Small intestine (tissue), 7 donors: ENCODE measurements at regions not wholly inside any gene's neighbourhood (a gene's known extent, or its start where the extent isn't known, plus 50 kb on each side); places are given as distances from the start of the nearest gene placed in this dataset.

Experiments used
- DNase-seq, 2 donors: peaks; one replicate each; pipeline versions ENCODE4 v3.0.0 to v3.0.0-alpha.2; 2013
- FAIRE-seq: peaks from 2 replicates; lab custom pipeline; 2012; peaks lifted over from hg19 to GRCh38; lab: Jason Lieb, UNC
- H3K27ac ChIP-seq, 3 donors: one replicate each; pipeline ENCODE4 v1.5.1; 2013; ENCODE audit warnings: low read length in 2 of 3, mild to moderate bottlenecking in 2 of 3, control low read depth in 1 of 3, inconsistent platforms in 1 of 3, low read depth in 1 of 3, moderate library complexity in 1 of 3
- H3K27me3 ChIP-seq, 3 donors: one replicate each; pipeline ENCODE4 v1.6.1; 2013; ENCODE audit warnings: low read length in 3 of 3, inconsistent platforms in 1 of 3; ENCODE audit not compliant: control insufficient read depth in 3 of 3, insufficient read depth in 3 of 3
- H3K36me3 ChIP-seq, 3 donors: one replicate each; pipeline ENCODE4 v1.6.1; 2013; ENCODE audit warnings: low read length in 3 of 3, inconsistent platforms in 1 of 3, low read depth in 1 of 3, mild to moderate bottlenecking in 1 of 3, moderate library complexity in 1 of 3; ENCODE audit not compliant: control insufficient read depth in 3 of 3, insufficient read depth in 2 of 3
- H3K4me1 ChIP-seq, 3 donors: one replicate each; pipeline ENCODE4 v1.6.1; 2013; ENCODE audit warnings: low read length in 2 of 3, inconsistent platforms in 1 of 3, low read depth in 1 of 3, mild to moderate bottlenecking in 1 of 3, moderate library complexity in 1 of 3; ENCODE audit not compliant: control insufficient read depth in 3 of 3, insufficient read depth in 2 of 3
- H3K4me3 ChIP-seq, 3 donors: one replicate each; pipeline ENCODE4 v1.5.1; 2013; ENCODE audit warnings: low read length in 3 of 3, control low read depth in 1 of 3, inconsistent platforms in 1 of 3, low read depth in 1 of 3, mild to moderate bottlenecking in 1 of 3, moderate library complexity in 1 of 3
- H3K9me3 ChIP-seq, 2 donors: one replicate each; pipeline ENCODE4 v1.6.1; 2013; ENCODE audit warnings: low read depth in 1 of 2, low read length in 1 of 2; ENCODE audit not compliant: control insufficient read depth in 2 of 2, insufficient read depth in 1 of 2
- WGBS, 3 donors: extraction: QIAGEN DNeasy Blood & Tissue Kit; methylation state at CpG; one replicate each; pipeline ENCODE4 v1.1.7; 2013; 5-methylcytosine and 5-hydroxymethylcytosine counted together
- donor health status: healthy with polysubstance abuse.
- donor health status: control.
- donor health status: control.
- donor health status: Bipolar disorder and iron deficiency.
- donor health status: healthy.

GRCh38 chr2:185934232-185934631 lies 195.6 kb downstream of the FSIP2 start:
- WGBS, 3 donors: 73 to 79% (median 77%) methylated on average over 2 of the region's 2 CpGs
- H3K9me3 ChIP-seq: no peaks in the 10 kb centered on the region
- H3K27ac ChIP-seq: no peak overlapping the region
- H3K4me3 ChIP-seq: no peak overlapping the region
- H3K36me3 ChIP-seq: no peaks in the 10 kb centered on the region
- H3K4me1 ChIP-seq: no peaks in the 10 kb centered on the region
- DNase-seq: no peak
- H3K27me3 ChIP-seq: no peaks in the 10 kb centered on the region
- FAIRE-seq: no peak

GRCh38 chr2:185939858-185940257 lies 201.3 kb downstream of the FSIP2 start:
- Histone ChIP-seq H3K4me3 (no peak overlapping the region), H3K27ac (no peak overlapping the region), H3K27me3 (no peaks in the 10 kb centered on the region), H3K36me3 (peaks cover 0 to 3% (median 0%) of the 10 kb centered on the region in 3 donors), H3K4me1 (no peaks in the 10 kb centered on the region), H3K9me3 (peaks cover 2 to 6% of the 10 kb centered on the region in 2 donors)
- FAIRE-seq: no peak
- DNase-seq: no peak

- no peak for DNase-seq
- Histone ChIP-seq H3K9me3 (peaks cover 2 to 6% of the 10 kb centered on the region in 2 donors), H3K27ac (no peak overlapping the region), H3K4me1 (no peaks in the 10 kb centered on the region), H3K4me3 (no peak overlapping the region), H3K36me3 (peaks cover 0 to 3% (median 0%) of the 10 kb centered on the region in 3 donors), H3K27me3 (no peaks in the 10 kb centered on the region)
- FAIRE-seq: no peak
- 85 to 95% (median 88%) methylated on average over 4 of the region's 4 CpGs for WGBS, 3 donors
These were observed 204.3 kb downstream of the FSIP2 start for GRCh38 chr2:185942855-185943254.

- no peaks in the 10 kb centered on the region for H3K4me1 ChIP-seq
- H3K27ac ChIP-seq: no peak overlapping the region
- peaks cover 2% of the 10 kb centered on the region in 2 donors for H3K9me3 ChIP-seq
- FAIRE-seq (no peak), DNase-seq (no peak)
- H3K36me3 ChIP-seq: peaks cover 0 to 3% (median 0%) of the 10 kb centered on the region in 3 donors
- no peak overlapping the region for H3K4me3 ChIP-seq
- no peaks in the 10 kb centered on the region for H3K27me3 ChIP-seq
- 75 to 90% (median 76%) methylated on average over 2 of the region's 2 CpGs for WGBS, 3 donors
These were observed 209.1 kb downstream of the FSIP2 start for GRCh38 chr2:185947722-185948121.

GRCh38 chr2:185952100-185952499 lies 213.5 kb downstream of the FSIP2 start:
- no peak overlapping the region for H3K4me3 ChIP-seq
- FAIRE-seq: no peak
- DNase-seq: peak in 1 of 2 donors; percentile 27
- H3K36me3 ChIP-seq: no peaks in the 10 kb centered on the region
- no peaks in the 10 kb centered on the region for H3K9me3 ChIP-seq
- WGBS, 3 donors: 77 to 90% (median 88%) methylated on average over 3 of the region's 3 CpGs
- H3K27me3 ChIP-seq: no peaks in the 10 kb centered on the region
- H3K4me1 ChIP-seq: no peaks in the 10 kb centered on the region
- no peak overlapping the region for H3K27ac ChIP-seq

GRCh38 chr2:185954389-185954788 lies 215.8 kb downstream of the FSIP2 start:
- WGBS, 3 donors: 68 to 83% (median 78%) methylated on average over 2 of the region's 2 CpGs

GRCh38 chr2:185955050-185955449 lies 216.4 kb downstream of the FSIP2 start:
- no peak overlapping the region for H3K27ac ChIP-seq
- H3K36me3 ChIP-seq: no peaks in the 10 kb centered on the region
- 46 to 96% (median 93%) methylated on average over 1 of the region's 1 CpG for WGBS, 3 donors
- H3K4me3 ChIP-seq: no peak overlapping the region
- no peaks in the 10 kb centered on the region for H3K27me3 ChIP-seq
- no peak for DNase-seq
- no peaks in the 10 kb centered on the region for H3K4me1 ChIP-seq
- H3K9me3 ChIP-seq: peaks cover 0 to under 1% of the 10 kb centered on the region in 2 donors
- peak; percentile 26 for FAIRE-seq

More at GRCh38 chr2:185954389-185954788, 215.8 kb downstream of the FSIP2 start:
- Histone ChIP-seq H3K27ac (no peak overlapping the region), H3K36me3 (no peaks in the 10 kb centered on the region), H3K4me3 (no peak overlapping the region), H3K9me3 (no peaks in the 10 kb centered on the region), H3K27me3 (no peaks in the 10 kb centered on the region), H3K4me1 (no peaks in the 10 kb centered on the region)
- DNase-seq: no peak
- no peak for FAIRE-seq

GRCh38 chr2:185967335-185967734 lies 228.7 kb downstream of the FSIP2 start:
- WGBS, 3 donors: 93 to 96% (median 96%) methylated on average over 5 of the region's 5 CpGs
- no peak for FAIRE-seq
- no peak for DNase-seq
- Histone ChIP-seq H3K9me3 (peaks cover 0 to 6% of the 10 kb centered on the region in 2 donors), H3K4me3 (no peak overlapping the region), H3K27ac (no peak overlapping the region), H3K4me1 (peaks cover 0 to 9% (median 0%) of the 10 kb centered on the region in 3 donors), H3K36me3 (peaks cover 0 to 3% (median 0%) of the 10 kb centered on the region in 3 donors), H3K27me3 (no peaks in the 10 kb centered on the region)
